DMS153 treated with DMSO at 0.1 percent for 48 hours (cell line): ENCODE measurements at regions not wholly inside any gene's neighbourhood (a gene's known extent, or its start where the extent isn't known, plus 50 kb on each side); places are given as distances from the start of the nearest gene placed in this dataset.

Source experiments
- DNase-seq: peaks from one replicate; lab custom pipeline; 2025; ENCODE audit not compliant: unreplicated experiment; lab: John Stamatoyannopoulos, UW

GRCh38 chr2:237150186-237150585 is 64.5 kb downstream of the COPS8 start:
- DNase-seq = no peak

GRCh38 chr2:237150831-237151375 is 65.2 kb downstream of the COPS8 start:
- no peak for DNase-seq

- DNase-seq = no peak
Observed at GRCh38 chr2:237152361-237152760, 66.7 kb downstream of the COPS8 start.

GRCh38 chr2:237153181-237153580 is 67.5 kb downstream of the COPS8 start:
- no peak for DNase-seq

- no peak for DNase-seq
Observed at GRCh38 chr2:237154082-237154638, 68.5 kb downstream of the COPS8 start.

- no peak for DNase-seq
Observed at GRCh38 chr2:237154884-237155851, 69.5 kb downstream of the COPS8 start.

GRCh38 chr2:237156031-237156856 is 70.6 kb downstream of the COPS8 start:
- no peak for DNase-seq

GRCh38 chr2:237156857-237157779 is 71.4 kb downstream of the COPS8 start:
- no peak for DNase-seq

GRCh38 chr2:237157780-237158102 is 72.1 kb downstream of the COPS8 start:
- DNase-seq = no peak

- no peak for DNase-seq
Observed at GRCh38 chr2:237158194-237158593, 72.5 kb downstream of the COPS8 start.

GRCh38 chr2:237159006-237159911 is 73.6 kb downstream of the COPS8 start:
- DNase-seq = no peak

- no peak for DNase-seq
Observed at GRCh38 chr2:237160271-237160919, 74.7 kb downstream of the COPS8 start.

GRCh38 chr2:237161189-237161588 is 75.5 kb downstream of the COPS8 start:
- DNase-seq = no peak

- no peak for DNase-seq
Observed at GRCh38 chr2:237162959-237163358, 77.3 kb downstream of the COPS8 start.

- no peak for DNase-seq
Observed at GRCh38 chr2:237164474-237165042, 78.9 kb downstream of the COPS8 start.

- DNase-seq = no peak
Observed at GRCh38 chr2:237165405-237166276, 80.0 kb downstream of the COPS8 start.

GRCh38 chr2:237167038-237167437 is 81.3 kb downstream of the COPS8 start:
- DNase-seq = no peak

GRCh38 chr2:237167934-237168333 is 82.2 kb downstream of the COPS8 start:
- DNase-seq = no peak
